ENCODE measurements at regions not wholly inside any gene's neighbourhood (a gene's known extent, or its start where the extent isn't known, plus 50 kb on each side); places are given as distances from the start of the nearest gene placed in this dataset.

- no peak for DNase-seq
These were observed 802.8 kb upstream of the CXADR start for GRCh38 chr21:16709866-16710550.

- DNase-seq, result no peak
These were observed 801.1 kb upstream of the CXADR start for GRCh38 chr21:16711757-16712156.

- DNase-seq, result no peak
These were observed 799.3 kb upstream of the CXADR start for GRCh38 chr21:16713331-16714117.

DNA sequence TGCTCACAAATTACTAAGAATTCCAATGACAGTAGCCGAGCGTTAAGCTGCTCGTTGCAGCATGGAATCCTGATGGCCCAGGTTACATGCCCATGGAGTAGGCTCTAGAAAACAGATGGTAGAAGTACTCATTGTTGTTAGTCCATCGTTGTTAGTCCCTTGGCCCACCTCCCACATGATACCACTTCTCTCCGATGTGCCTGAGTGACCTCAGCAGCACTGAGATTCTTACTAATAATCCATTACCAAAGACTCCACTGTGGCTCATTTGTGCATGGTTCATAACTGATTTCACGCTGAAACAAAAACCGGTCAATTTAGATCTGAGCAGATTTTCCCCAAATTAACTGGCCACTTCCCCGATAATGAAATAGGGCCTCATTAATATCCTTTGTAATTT is 772.3 kb upstream of the CXADR start:
- DNase-seq, result no peak

GRCh38 chr21:16741141-16741665 is 771.6 kb upstream of the CXADR start:
- DNase-seq, result no peak

- no peak for DNase-seq
These were observed 770.7 kb upstream of the CXADR start for GRCh38 chr21:16742131-16742641.

DNA sequence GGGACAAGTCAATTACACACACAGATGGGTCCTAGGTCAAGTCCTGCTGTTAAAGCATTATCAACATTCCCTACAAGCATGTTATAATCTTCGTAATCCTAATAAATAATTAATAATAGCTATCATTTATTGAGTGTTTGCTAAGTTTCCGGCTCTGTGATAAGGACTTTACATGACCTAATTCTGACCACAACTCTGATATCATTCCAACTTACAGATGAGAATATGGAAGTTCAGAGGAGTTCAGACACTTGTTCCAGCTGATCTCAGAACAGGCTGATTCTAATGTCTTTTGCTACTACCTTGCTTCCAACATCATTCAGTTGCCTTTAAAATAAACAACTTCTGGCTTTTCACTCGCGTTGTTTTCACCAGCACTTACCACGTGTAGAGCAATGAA is 770.1 kb upstream of the CXADR start:
- DNase-seq, result no peak

- DNase-seq, result no peak
These were observed 769.5 kb upstream of the CXADR start for GRCh38 chr21:16743317-16743716.

- no peak for DNase-seq
These were observed 761.9 kb upstream of the CXADR start for GRCh38 chr21:16750926-16751325.

DNA sequence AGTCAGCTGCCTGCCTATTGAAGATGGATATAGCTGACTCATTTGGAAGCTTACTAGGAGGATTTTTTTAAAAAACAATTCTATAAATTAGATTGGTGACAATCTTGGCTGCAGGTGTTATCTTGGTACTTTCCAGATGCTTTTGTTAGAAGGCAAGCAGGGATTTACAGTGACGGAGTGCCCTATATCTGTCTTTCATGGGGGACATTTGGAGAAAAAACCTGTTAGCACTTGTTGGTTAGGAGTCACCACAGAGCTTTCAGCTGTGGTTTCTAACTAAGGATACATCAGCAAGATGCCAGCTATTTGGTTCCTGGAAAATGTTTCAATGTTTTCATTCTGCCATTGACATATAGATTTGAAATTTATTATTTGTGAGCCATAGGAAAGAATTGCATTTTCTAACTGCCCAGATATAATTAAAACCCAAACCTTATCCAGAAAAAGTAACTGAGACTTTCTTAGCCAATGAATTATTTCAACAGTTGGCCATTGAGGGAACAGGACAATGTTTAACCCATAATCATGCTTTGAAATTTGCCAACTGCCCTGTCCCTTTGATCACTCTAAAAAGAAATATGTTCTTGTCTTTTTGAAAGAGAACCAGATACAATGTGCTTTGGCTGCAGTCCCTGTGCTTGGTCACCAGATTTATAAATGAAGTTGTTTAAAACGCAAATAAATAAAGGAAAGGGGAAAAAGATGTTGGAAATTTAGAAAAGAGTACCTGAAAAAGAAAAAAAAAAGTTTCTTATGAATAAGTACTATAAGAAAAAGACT is 761.0 kb upstream of the CXADR start:
- no peak for DNase-seq

- no peak for DNase-seq
These were observed 760.4 kb upstream of the CXADR start for GRCh38 chr21:16752475-16752857.

DNA sequence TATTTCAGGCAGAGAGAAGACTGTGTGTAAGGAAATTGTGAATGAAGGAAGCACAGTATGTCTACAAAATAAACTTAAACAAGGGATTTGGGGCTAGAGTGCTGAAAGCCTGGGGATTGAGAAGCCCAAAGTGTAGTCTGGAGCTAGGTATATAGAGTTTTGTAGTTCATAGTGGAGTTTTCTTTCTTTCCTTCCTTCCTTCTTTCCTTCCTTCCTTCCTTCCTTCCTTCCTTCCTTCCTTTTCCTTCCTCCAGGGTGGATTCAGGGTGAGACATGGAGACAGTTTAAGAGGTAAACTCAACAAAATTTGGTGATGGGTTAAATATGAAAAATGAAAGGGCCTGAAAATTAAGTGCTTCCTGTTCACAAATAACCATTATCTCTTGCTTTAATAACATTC is 757.8 kb upstream of the CXADR start:
- no peak for DNase-seq

DNA sequence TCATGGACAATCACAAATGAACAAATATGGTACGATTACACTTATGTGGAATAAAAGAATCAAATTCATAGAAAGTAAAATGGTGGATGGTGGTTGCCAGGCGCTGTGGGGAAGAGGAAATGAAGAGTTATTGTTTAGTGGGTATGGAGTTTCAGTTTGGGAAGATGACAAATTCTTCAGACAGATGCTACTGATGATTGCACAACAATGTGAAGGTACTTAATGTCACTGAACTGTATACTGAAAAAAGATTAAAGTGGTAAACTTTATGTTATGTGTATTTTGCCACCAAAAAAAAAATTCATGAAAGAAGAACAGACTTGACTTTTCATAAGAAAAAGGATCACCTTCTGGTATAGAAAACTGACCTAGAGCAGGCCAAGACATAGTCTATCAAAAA is 745.6 kb upstream of the CXADR start:
- DNase-seq, result no peak

- no peak for DNase-seq
These were observed 744.7 kb upstream of the CXADR start for GRCh38 chr21:16768096-16768495.

DNA sequence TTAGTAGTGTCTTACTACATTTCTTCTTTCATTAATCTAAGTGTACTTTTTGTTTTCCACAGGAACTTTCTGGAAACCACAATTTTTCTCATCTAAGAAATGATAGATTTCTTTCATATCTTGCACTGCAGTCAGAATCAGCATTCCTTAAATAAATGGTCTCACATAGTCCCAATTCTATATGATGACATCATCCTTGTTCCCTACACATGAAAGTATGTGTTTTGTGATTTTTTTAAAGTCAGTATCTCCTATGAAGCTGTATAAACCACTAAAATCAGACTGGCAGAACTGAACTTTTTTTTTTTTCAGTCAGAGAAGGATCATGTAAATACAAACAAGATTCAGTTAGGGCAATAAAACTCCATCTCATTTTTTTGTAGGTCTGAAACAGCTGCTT is 742.6 kb upstream of the CXADR start:
- no peak for DNase-seq

- no peak for DNase-seq
These were observed 739.6 kb upstream of the CXADR start for GRCh38 chr21:16773206-16773605.

DNA sequence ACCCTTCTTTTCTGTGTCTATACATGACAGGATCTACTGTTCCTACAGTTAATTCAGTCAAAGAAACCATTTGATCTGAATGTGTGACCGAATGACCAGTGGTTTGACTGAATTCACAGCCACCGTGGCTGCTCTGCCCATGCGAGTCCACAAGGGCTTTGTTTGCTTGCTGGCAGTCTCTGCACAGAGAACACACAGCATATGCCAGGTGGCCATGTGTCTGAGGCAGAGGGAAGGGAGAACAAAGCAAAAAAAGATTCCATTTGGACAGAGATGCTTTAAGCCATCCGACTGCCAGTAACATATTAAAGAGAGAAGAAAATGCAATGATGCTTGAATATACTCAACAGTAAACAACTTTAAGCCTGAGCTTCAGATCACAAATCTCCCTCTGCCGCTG is 737.8 kb upstream of the CXADR start:
- DNase-seq, result no peak

DNA sequence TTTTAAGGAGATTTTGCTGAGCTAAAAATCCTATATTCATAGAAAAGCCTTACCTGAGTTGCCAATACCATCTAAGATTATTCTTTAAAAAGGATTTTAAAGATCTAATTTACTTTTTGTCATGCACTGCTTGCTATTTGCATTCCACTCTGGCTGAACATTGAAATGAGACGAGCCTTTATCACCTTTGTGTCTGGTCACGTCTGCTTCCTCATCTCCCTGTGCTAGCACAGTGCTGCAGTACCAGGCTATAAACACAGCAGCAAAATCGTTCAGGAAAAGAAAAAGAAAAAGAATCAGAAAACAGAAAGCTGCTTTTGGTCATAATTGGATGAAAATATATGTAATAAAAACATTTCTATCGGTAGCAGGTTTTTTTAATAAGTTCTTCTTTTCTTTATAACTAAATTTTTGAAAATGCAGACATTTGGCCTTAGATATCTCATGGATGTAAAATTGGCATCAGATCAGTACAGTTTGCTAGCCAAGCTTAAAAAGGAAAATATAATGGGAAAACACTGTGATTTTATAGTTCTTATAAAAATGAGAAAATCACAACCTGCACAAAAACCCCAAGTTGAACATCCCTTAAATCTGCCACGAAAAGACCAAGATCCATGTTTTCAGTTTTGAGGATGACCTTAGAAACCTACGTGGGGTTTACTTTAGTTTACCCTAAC is 735.7 kb upstream of the CXADR start:
- no peak for DNase-seq

DNA sequence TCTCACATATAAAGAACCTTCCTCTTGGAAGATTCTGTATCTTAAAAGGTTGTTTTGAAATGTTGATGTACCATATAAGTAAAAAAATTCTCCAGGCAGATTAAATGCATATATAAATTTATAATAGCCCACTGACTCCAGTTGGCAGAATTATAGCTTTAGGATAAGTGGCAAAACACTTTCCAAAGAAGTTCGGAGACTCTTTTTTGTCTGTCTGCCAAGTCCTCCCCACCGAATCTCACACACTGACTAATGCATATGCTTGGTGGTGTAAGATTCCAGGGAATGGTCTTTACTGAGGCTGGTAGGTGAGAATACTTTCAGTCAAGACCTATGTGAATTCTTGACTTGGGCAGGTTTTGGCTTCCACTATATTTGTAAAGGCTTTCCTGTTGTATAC is 724.3 kb upstream of the CXADR start:
- DNase-seq, result no peak

GRCh38 chr21:16789636-16790035 is 723.2 kb upstream of the CXADR start:
- no peak for DNase-seq

DNA sequence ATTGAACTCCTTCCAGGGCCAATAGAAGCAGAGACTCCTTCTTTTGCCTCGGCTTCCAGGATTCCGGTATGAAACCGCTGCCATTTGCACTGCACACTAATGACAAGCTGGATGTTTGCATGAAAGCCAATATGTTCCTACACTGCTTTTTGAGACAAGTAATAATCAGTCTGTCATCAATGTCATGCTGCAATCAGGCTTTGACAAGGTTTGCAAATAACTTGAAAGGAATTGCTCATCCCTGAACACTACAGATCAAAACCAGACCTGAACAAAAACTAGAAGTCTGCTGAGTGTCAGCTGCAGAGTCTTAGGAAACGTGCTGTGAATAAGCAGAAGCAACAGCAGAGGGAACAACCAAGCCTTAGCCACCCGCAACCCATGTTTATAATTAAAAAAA is 720.7 kb upstream of the CXADR start:
- DNase-seq, result no peak

DNA sequence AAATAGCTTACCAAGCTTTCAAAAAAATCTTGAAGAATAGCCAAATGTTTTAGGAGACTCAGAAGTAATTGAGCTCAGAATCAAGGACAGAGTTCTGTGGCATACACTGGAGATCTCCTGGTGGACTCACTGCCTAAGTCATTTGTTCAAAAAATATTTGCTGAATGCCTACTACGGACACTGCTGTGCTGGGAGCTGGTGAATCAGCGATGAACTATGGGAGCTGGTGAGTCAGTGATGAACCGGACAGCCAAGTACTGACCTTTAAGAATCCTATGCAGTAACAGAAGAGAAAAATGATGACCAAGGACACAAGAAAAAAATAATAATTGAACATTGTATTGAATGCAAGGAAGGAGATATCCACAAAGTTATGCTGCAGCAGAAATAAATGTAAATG is 717.9 kb upstream of the CXADR start:
- no peak for DNase-seq

GRCh38 chr21:16796776-16797175 is 716.1 kb upstream of the CXADR start:
- DNase-seq, result no peak
